RKO (cell line): ENCODE measurements at regions not wholly inside any gene's neighbourhood (a gene's known extent, or its start where the extent isn't known, plus 50 kb on each side); places are given as distances from the start of the nearest gene placed in this dataset.

Experiments used
- DNase-seq: peaks from one replicate; pipeline ENCODE4 v3.0.0-alpha.2; 2016; ENCODE audit warnings: low spot score

DNA sequence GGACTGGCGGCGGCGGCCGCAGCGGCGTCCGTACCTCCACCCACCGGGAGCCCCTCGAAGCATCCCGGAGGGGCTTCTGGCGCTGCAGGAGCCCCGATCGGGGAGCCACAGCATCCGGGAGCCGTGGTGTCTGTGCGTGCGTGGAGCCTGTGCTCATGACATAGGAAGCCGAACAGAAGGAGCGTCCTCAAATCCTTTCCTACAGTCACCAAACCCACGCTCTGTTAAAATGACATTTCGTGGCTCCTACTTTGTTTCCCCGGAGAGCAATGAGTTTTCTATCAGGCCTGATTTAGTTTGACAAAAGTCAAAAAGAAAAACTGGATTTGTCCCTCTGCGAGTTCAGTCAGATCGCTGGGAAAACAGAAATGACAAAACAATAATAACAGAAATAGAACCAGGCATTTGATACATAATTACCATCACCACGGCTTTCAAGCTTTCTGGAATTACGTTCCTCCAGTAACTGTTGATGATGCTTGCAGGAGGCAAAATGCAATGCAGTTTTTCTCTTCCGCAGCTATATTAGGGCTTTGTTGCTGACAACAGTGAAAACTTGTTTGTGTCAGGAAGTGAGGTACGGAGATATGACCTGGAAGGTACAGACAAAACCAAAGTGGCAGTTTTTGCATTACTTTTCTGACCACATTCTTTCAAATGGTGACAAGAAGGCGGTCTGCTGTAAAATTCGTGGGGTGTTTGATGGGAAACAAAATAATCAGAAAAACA lies 219.3 kb upstream of the MKLN1 start:
- peak; percentile 81 for DNase-seq

GRCh38 chr7:131109011-131109758 lies 218.5 kb upstream of the MKLN1 start:
- peak; percentile 66 for DNase-seq

DNA sequence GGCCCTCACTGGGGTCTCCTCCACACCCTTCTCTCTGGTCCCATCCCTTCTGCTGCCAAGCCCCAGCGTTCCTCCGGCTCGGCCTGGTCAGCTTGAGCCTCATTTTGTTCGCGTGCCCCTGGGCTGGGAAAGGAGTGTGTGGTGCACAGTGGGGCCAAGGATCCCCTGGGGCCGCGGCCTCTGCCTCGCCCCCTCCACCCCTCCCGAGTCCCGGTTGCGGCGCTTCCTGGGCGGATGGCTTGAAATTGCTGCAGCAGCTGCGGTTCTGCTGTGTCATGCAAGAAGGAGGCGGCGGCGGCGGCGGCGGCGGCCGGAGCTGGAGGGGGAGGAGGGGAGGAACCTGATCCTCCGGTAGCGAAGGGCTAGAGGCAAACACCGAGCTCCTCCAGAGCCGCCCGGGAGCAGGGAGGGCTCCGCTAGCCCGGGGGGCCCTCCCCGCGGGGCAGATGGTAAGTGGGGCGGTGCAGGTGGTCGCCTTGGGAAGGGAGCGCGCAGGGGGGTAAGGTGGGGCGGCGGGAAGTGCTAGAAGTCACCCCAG lies 217.8 kb upstream of the MKLN1 start:
- DNase-seq: peak; percentile 88

- peak; percentile 81 for DNase-seq
These were observed 217.2 kb upstream of the MKLN1 start for GRCh38 chr7:131110297-131111080.

DNA sequence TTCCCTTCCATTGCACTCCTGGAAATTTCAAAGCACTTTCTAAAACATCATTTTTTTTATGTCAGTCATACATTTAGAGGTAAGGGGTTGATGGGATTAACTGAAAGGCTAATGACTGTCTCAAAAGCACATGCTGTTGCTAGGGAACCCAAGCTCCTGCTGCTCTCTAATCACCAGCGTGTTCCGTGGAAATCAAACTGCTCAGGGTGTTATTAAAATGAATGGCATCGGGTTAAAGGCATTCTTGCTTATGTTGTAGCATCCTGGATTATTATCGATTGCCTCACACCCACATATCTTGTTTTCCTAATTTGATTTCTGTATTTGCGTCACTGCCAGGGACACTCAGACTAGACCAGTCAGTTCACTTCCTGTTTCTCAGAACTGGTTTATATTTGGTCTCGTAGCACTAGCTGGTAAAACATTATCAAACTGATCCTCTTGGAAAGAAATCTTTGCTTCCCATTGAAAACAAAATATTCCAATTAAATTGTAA lies 216.5 kb upstream of the MKLN1 start:
- peak; percentile 92 for DNase-seq

GRCh38 chr7:131111792-131112191 lies 215.9 kb upstream of the MKLN1 start:
- DNase-seq: no peak

- DNase-seq: no peak
These were observed 215.2 kb upstream of the MKLN1 start for GRCh38 chr7:131112431-131112830.

DNA sequence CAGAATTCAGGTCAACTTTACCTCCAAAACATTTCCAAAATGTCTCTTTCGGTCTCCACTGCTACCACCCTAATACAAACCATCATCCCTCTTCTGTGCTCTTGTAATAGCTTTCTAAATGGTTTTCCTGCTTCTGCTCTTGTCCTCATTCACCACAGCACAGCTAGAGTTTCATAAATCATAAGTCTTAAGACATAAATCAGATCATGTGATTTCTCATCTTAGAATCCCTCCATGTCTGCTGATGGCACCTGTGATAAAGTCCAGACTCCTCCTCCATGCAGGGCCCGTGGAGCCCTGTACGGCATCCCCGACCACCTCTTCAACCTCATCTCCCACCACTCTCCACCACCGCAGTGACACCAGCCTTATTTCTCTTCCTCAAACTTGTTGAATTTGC lies 212.3 kb upstream of the MKLN1 start:
- DNase-seq: no peak

GRCh38 chr7:131117439-131117838 lies 210.2 kb upstream of the MKLN1 start:
- no peak for DNase-seq

DNA sequence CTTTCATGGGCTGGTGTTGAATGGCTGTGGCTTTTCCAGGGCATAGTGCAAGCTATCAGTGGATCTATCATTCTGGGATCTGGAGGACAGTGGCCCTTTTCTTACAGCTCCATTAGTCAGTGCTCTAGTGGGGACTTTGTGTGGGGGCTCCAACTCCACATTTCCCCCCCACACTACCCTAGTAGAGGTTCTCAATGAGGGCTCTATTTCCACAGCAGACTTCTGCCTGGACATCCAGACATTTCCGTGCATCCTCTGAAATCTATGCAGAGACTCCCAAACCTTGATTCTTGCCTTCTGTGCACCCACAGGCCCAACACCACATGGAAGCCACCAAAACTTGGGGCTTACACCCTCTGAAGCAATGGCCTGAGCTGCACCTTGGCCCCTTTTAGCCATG lies 208.3 kb upstream of the MKLN1 start:
- no peak for DNase-seq

DNA sequence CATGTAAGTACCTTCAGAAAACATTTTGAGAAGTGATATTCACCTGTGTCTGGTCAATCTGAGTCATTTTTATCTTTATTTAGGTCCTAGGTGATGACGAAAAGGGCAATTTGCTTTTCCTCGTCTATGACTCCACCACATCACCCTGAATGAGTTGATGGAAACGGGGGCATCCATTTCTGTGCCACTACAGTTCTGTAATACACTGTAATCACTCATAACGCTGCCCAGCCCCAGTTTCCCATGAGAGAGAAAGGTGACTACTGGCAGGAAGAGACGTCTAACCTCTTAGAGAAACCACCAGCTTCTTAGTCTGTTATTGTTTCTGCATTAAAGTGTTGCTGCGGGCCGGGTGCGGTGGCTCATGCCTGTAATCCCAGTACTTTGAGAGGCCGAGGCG lies 205.3 kb upstream of the MKLN1 start:
- no peak for DNase-seq

DNA sequence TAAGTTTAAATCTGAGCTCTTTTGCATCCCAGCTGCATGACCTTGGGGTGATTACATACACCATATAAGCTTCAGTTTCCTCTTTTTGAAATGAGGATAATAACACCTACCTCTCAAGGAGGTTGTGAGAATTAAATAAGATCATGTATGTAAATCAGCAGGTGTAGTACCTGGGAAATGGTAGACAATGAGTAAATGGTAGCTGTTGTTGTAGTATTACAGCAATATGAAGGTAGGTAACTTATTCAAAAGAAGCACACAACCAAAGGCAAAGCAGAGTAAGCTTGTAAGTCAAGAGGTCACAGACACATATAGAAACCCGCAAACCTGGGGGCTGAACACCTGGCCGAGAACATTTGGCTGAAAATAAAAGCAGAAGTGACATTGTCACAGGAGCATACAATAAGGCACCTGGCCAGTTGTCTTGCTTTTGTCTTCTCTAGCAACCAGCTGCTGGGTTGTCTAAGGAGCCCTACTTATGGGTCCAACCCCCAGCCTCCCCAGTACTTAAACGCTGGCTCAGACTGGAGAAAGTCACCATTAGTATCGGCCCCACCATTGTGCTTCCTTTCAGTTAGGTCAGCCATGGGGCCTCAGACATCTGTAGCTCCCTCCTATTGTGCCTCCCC lies 203.6 kb upstream of the MKLN1 start:
- DNase-seq: no peak

DNA sequence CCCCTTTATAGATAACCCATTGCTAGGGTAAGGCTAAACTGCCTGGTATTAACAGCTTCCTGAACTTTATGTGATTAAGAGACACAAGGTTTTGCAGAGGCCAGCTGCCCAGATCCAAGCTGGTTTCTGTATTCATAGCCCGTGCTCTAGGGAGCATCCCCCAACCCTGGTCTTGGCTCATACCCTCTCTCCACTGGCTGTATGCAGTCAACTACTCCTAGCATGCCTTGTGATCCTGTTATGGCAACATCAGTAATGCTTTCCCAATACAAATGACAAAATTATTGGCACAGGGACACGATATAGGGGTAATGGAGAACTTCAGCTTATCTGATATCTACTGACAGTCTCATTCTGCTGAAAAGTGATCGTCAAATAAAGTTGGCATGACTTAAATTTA lies 202.8 kb upstream of the MKLN1 start:
- no peak for DNase-seq

- no peak for DNase-seq
These were observed 197.4 kb upstream of the MKLN1 start for GRCh38 chr7:131130324-131130723.

GRCh38 chr7:131131012-131131745 lies 196.5 kb upstream of the MKLN1 start:
- DNase-seq: no peak

DNA sequence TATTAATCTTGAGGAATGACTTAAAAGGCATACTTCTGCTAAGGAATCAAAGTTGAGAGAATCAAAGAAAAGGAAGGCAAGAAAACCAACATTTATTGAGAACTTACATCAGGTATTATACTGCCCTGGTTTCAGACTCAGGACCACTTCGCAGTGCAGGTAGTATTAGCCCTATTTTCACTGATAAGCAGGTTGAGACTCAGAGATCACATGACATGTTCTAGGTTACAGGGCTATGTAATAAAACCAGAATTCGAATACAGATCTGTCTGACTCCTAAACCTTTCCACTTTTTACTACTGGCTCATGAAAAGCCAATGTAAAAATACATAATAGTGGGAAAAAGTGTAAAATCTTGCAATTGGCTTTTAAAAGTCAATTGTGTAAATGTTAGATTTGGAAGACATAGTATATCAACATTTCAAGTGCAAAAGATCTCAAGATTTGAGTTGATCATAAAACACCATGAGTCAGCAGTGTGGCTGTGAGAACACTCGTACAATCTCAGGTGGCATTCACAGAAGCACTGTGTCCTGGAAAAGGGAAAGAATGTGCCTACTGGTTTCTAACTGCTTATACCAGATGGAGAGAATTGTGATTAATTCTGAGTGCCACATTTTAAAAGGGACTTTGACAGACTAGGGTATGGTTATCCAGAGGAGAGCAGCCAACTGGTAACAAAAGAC lies 195.8 kb upstream of the MKLN1 start:
- DNase-seq: no peak

GRCh38 chr7:131139462-131139861 lies 188.2 kb upstream of the MKLN1 start:
- no peak for DNase-seq

DNA sequence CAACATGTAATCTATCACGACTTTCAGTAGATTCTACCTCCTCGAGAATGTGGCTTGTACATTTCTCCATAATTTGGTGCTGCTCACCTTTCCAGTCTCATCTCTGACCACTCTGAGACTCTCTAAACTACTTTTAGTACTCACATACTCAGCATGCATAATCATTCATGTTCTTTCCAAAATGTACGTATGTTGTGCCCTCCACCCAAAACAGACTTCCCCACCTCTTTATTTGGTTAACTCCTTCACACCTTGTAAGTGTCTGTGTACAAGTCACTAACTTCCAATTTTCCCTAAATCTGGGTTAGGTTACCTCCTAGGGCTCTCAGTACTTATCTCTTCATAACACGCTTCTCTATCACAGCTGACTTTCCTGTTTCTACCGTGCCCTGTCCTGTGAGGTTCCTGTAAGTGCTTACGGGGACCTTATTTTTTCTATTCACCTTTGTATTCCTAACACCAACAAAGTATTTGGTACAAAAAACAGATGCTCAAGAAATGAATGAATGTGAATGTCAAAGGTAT lies 186.2 kb upstream of the MKLN1 start:
- no peak for DNase-seq

GRCh38 chr7:131143869-131144268 lies 183.8 kb upstream of the MKLN1 start:
- DNase-seq: no peak

DNA sequence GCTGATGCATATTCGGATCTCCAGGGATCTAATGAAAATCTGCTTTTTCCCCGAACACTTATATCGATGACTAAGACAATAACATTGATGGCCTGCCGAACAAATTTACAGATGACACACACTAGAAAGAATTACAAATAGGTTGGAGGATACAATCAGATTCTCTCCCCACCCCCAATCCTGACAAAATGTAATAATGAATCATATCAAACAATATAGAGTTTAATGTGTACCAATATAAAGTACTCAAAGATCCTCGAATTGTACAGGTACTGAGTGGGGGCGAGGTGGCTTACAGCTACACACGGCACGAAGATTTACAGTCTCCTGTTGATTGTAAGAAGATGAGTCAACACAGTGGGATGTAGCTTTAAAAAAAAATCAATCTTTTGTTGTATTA lies 182.7 kb upstream of the MKLN1 start:
- DNase-seq: no peak
